Fibroblast of lung (primary cell): ENCODE measurements at regions not wholly inside any gene's neighbourhood (a gene's known extent, or its start where the extent isn't known, plus 50 kb on each side); places are given as distances from the start of the nearest gene placed in this dataset.

ENCODE experiments used
- EZH2 ChIP-seq: IDR thresholded peaks from 2 replicates; pipeline ENCODE4 v1.5.1; 2012; ENCODE audit warnings: low read length, control low read depth, mild to moderate bottlenecking; ENCODE audit errors: missing control alignments
- TF ChIP-seq, protein P1 (sequence below), 2 donors: IDR thresholded peaks in 1 of 2; conservative IDR thresholded peaks in 1 of 2; 1 replicate in 1 of 2; 2 replicates in 1 of 2; pipeline ENCODE4 v1.5.1; 2011 to 2012; ENCODE audit warnings: low read length in 2 of 2, control low read depth in 1 of 2, inconsistent platforms in 1 of 2, low read depth in 1 of 2, mild to moderate bottlenecking in 1 of 2

GRCh38 chr6:115729036-115729435 lies 331.7 kb downstream of the FRK start:
- TF ChIP-seq, protein P1, sequence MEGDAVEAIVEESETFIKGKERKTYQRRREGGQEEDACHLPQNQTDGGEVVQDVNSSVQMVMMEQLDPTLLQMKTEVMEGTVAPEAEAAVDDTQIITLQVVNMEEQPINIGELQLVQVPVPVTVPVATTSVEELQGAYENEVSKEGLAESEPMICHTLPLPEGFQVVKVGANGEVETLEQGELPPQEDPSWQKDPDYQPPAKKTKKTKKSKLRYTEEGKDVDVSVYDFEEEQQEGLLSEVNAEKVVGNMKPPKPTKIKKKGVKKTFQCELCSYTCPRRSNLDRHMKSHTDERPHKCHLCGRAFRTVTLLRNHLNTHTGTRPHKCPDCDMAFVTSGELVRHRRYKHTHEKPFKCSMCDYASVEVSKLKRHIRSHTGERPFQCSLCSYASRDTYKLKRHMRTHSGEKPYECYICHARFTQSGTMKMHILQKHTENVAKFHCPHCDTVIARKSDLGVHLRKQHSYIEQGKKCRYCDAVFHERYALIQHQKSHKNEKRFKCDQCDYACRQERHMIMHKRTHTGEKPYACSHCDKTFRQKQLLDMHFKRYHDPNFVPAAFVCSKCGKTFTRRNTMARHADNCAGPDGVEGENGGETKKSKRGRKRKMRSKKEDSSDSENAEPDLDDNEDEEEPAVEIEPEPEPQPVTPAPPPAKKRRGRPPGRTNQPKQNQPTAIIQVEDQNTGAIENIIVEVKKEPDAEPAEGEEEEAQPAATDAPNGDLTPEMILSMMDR (conservative IDR thresholded peaks at IDR 0.05 in 1 of 2, IDR thresholded peaks at IDR 0.05 in 1 of 2; ENCODE audit: low read depth in 1 of 2, low read length in 2 of 2): no peak
- no peak for TF ChIP-seq EZH2
